ENCODE measurements at regions not wholly inside any gene's neighbourhood (a gene's known extent, or its start where the extent isn't known, plus 50 kb on each side); places are given as distances from the start of the nearest gene placed in this dataset.

DNA sequence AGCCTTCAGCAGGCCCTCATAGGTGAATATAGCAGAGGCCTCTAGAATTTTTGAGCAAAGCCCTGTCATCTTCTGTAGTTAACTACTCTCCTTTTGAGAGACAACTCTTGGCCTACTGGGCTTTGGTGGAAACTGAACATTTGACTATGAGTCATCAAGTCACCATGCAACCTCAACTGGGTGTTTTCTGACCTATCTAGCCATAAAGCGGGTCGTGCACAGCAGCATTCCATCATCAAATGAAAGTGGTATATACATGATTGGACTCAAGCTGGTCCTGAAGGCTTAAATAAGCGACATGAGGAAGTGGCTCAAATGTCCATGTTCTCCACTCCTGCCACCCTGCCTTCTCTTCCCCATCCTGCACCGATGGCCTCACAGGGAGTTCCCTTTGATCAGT, 1115.5 kb downstream of the TAF11L14 start:
- TF ChIP-seq, protein P1, sequence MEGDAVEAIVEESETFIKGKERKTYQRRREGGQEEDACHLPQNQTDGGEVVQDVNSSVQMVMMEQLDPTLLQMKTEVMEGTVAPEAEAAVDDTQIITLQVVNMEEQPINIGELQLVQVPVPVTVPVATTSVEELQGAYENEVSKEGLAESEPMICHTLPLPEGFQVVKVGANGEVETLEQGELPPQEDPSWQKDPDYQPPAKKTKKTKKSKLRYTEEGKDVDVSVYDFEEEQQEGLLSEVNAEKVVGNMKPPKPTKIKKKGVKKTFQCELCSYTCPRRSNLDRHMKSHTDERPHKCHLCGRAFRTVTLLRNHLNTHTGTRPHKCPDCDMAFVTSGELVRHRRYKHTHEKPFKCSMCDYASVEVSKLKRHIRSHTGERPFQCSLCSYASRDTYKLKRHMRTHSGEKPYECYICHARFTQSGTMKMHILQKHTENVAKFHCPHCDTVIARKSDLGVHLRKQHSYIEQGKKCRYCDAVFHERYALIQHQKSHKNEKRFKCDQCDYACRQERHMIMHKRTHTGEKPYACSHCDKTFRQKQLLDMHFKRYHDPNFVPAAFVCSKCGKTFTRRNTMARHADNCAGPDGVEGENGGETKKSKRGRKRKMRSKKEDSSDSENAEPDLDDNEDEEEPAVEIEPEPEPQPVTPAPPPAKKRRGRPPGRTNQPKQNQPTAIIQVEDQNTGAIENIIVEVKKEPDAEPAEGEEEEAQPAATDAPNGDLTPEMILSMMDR (conservative IDR thresholded peaks at IDR 0.05 in 1 of 2, IDR thresholded peaks at IDR 0.05 in 1 of 2; ENCODE audit: low read depth in 1 of 2, low read length in 2 of 2): no peak
- TF ChIP-seq EZH2 (IDR thresholded peaks at IDR 0.05; ENCODE audit: low read length, missing control alignments): no peak
